ENCODE measurements at regions not wholly inside any gene's neighbourhood (a gene's known extent, or its start where the extent isn't known, plus 50 kb on each side); places are given as distances from the start of the nearest gene placed in this dataset.

- TF ChIP-seq ZBTB5 (IDR thresholded peaks at IDR 0.05) (no peak), HLTF (IDR thresholded peaks at IDR 0.05) (no peak), ZKSCAN8 (CRISPR knock-in tag; IDR thresholded peaks at IDR 0.05) (no peak)
These were observed 136.0 kb upstream of the TNRC6C start (continued) for GRCh38 chr17:77822302-77823030.

- Histone ChIP-seq H3K27ac (ENCODE audit: extremely low read depth, low read depth, low read length) (no peak overlapping the region), H3K9ac (ENCODE audit: insufficient read depth in 1 of 2, low read depth in 2 of 2, low read length in 2 of 2) (no peak overlapping the region), H3K79me2 (ENCODE audit: control insufficient read depth, insufficient read depth, low read length) (no peaks in the 10 kb centered on the region), H2AFZ (ENCODE audit: low read depth, low read length) (no peak overlapping the region), H3K4me3 (no peak overlapping the region), H3K4me2 (ENCODE audit: insufficient read depth, low read length) (no peak overlapping the region), H4K20me1 (replicated peaks; ENCODE audit: control insufficient read depth, insufficient read depth, low read length) (peaks cover 14% of the 10 kb centered on the region; the same call in 1 of the 2 replicates), H3K4me1 (replicated peaks in 1 of 2; ENCODE audit: control insufficient read depth in 2 of 2, insufficient read depth in 2 of 2, low read length in 2 of 2) (no peaks in the 10 kb centered on the region), H3K27me3 (ENCODE audit: control insufficient read depth in 2 of 2, insufficient read depth in 2 of 2, low read length in 2 of 2) (peaks cover 52 to 61% of the 10 kb centered on the region in 2 experiments), H3K36me3 (ENCODE audit: control insufficient read depth, insufficient read depth, low read length) (no peaks in the 10 kb centered on the region), H3K9me1 (ENCODE audit: control insufficient read depth, insufficient read depth, low read length) (peaks cover 3% of the 10 kb centered on the region), H3K9me3 (replicated peaks; ENCODE audit: control insufficient read depth, insufficient read depth, low read depth, low read length) (no peaks in the 10 kb centered on the region; the same call in 1 of the 2 replicates)
- DNase-seq (ENCODE audit: extremely low read depth in 1 of 4, low spot score in 3 of 4) (no peak), FAIRE-seq (no peak), ATAC-seq (no peak)
- CTCF ChIA-PET (ENCODE audit: low intra/inter-chr PET ratio), result no interaction called here
- WGBS (ENCODE audit: insufficient coverage, low coverage, missing lambda C conversion rate), result 5% methylated on average over 10 of the region's 11 CpGs
- POLR2A ChIA-PET, result interaction anchor here (1.1 to 1.4 kb wide), 2 partner anchors 9 to 29 kb away, joined by 4 to 5 read pairs; no protein-coding TSS in a partner anchor
- intact Hi-C loops (cut with micrococcal nuclease), result no loop called here
- BruUV-seq (replicated peaks), result no TSS peak
- TF ChIP-seq ZNF668 (CRISPR knock-in tag; IDR thresholded peaks at IDR 0.05) (no peak), BCL6 (CRISPR knock-in tag; IDR thresholded peaks at IDR 0.05) (no peak), HEY1 (CRISPR knock-in tag; IDR thresholded peaks at IDR 0.05; ENCODE audit: borderline replicate concordance) (no peak), PRMT5 (CRISPR knock-in tag; IDR thresholded peaks at IDR 0.05) (no peak), NFXL1 (CRISPR knock-in tag; IDR thresholded peaks at IDR 0.05) (no peak), VEZF1 (CRISPR knock-in tag; IDR thresholded peaks at IDR 0.05) (no peak), ZNF766 (CRISPR knock-in tag; conservative IDR thresholded peaks at IDR 0.05) (no peak), TFE3 (CRISPR knock-in tag; IDR thresholded peaks at IDR 0.05) (no peak)
- in situ Hi-C loops (cut with MboI), result no loop called here
These were observed 134.3 kb upstream of the TNRC6C start for GRCh38 chr17:77824102-77824779.
